HG02870 (cell line): ENCODE measurements at regions not wholly inside any gene's neighbourhood (a gene's known extent, or its start where the extent isn't known, plus 50 kb on each side); places are given as distances from the start of the nearest gene placed in this dataset.

ENCODE experiments used
- ATAC-seq: cut with Tn5 transposase; IDR thresholded peaks from one replicate; pipeline ENCODE4 v1.9.1; 2021; ENCODE audit warnings: mild to moderate bottlenecking, moderate library complexity; ENCODE audit not compliant: unreplicated experiment

GRCh38 chr4:1485280-1485679 lies 79.0 kb upstream of the NKX1-1 start:
- no peak for ATAC-seq

GRCh38 chr4:1480720-1481119 lies 74.5 kb upstream of the NKX1-1 start:
- ATAC-seq = no peak

GRCh38 chr4:1479454-1479853 lies 73.2 kb upstream of the NKX1-1 start:
- ATAC-seq = no peak

GRCh38 chr4:1478766-1479355 lies 72.6 kb upstream of the NKX1-1 start:
- no peak for ATAC-seq

GRCh38 chr4:1477045-1477840 lies 71.0 kb upstream of the NKX1-1 start:
- ATAC-seq = no peak

GRCh38 chr4:1476140-1476513 lies 69.9 kb upstream of the NKX1-1 start:
- no peak for ATAC-seq

- ATAC-seq = no peak
These were observed 69.3 kb upstream of the NKX1-1 start for GRCh38 chr4:1475277-1476139.

- ATAC-seq = no peak
These were observed 68.2 kb upstream of the NKX1-1 start for GRCh38 chr4:1474126-1475090.

GRCh38 chr4:1473718-1474117 lies 67.5 kb upstream of the NKX1-1 start:
- ATAC-seq = no peak

- ATAC-seq = no peak
These were observed 66.8 kb upstream of the NKX1-1 start for GRCh38 chr4:1472911-1473518.

- ATAC-seq = no peak
These were observed 66.0 kb upstream of the NKX1-1 start for GRCh38 chr4:1472148-1472797.

- ATAC-seq = no peak
These were observed 65.4 kb upstream of the NKX1-1 start for GRCh38 chr4:1471443-1472147.

- no peak for ATAC-seq
These were observed 64.7 kb upstream of the NKX1-1 start for GRCh38 chr4:1470816-1471442.

- ATAC-seq = no peak
These were observed 64.1 kb upstream of the NKX1-1 start for GRCh38 chr4:1470393-1470670.

- ATAC-seq = no peak
These were observed 63.6 kb upstream of the NKX1-1 start for GRCh38 chr4:1469607-1470392.

GRCh38 chr4:1469043-1469442 lies 62.8 kb upstream of the NKX1-1 start:
- no peak for ATAC-seq

GRCh38 chr4:1467581-1468458 lies 61.6 kb upstream of the NKX1-1 start:
- no peak for ATAC-seq
